Ovary (tissue), 3 donors: ENCODE measurements at regions not wholly inside any gene's neighbourhood (a gene's known extent, or its start where the extent isn't known, plus 50 kb on each side); places are given as distances from the start of the nearest gene placed in this dataset.

Experiments
- CTCF ChIP-seq, 3 donors: fragments of 450-650 bp in 2 of 3; fragments of 200-600 bp in 1 of 3; IDR thresholded peaks; one replicate each; pipeline versions ENCODE4 v1.5.1 to v1.8.0; 2016 to 2022; ENCODE audit warnings: antibody characterized with exemption in 3 of 3, mild to moderate bottlenecking in 1 of 3
- EP300 ChIP-seq: sonication (generic); formaldehyde crosslinking; IDR thresholded peaks from one replicate; pipeline ENCODE4 v1.6.1; 2017; ENCODE audit warnings: antibody characterized with exemption
- donor health status: DM: no; HTN: no; CAD: no.

DNA sequence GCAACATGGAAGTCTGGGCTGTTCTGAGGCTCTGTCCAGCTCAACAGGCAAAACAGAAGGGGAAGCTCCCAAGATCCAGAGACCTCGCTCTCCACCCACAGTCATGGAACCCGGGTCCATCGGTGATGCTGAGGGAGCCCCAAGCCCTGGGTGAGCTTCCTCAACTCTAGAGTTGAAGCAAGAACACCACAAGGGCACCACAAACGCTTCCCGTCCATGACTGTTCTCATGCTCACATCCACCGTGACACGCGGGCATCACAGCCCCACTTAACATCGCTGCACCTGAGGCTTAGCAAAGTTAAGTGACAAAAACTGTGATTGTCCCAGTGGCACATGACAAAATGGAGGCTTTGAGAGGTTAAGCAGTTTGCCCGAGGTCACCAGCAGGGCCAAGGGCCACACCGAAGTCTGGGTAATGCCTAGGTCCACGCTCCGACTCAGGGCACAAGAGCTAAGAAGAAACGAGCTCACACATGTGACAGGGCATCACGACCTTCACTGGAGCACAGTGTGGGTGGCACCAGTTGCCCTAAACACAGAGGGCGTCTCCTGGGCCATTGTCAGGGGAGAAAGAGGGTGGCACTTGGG, 110.6 kb downstream of the OAT start:
- TF ChIP-seq EP300 (no peak), CTCF (IDR thresholded peaks at IDR 0.05) (no peak)
